ENCODE measurements at regions not wholly inside any gene's neighbourhood (a gene's known extent, or its start where the extent isn't known, plus 50 kb on each side); places are given as distances from the start of the nearest gene placed in this dataset.

GRCh38 chr12:13283867-13284266 lies 87.3 kb downstream of the EMP1 start:
- in situ Hi-C loops (cut with MboI; ENCODE audit: low pct_unique_long_range_greater_than_20kb, low sequenced_read_pairs, unreplicated experiment): no loop called here
- no peak for DNase-seq (ENCODE audit: low spot score)
- TF ChIP-seq, protein P1, sequence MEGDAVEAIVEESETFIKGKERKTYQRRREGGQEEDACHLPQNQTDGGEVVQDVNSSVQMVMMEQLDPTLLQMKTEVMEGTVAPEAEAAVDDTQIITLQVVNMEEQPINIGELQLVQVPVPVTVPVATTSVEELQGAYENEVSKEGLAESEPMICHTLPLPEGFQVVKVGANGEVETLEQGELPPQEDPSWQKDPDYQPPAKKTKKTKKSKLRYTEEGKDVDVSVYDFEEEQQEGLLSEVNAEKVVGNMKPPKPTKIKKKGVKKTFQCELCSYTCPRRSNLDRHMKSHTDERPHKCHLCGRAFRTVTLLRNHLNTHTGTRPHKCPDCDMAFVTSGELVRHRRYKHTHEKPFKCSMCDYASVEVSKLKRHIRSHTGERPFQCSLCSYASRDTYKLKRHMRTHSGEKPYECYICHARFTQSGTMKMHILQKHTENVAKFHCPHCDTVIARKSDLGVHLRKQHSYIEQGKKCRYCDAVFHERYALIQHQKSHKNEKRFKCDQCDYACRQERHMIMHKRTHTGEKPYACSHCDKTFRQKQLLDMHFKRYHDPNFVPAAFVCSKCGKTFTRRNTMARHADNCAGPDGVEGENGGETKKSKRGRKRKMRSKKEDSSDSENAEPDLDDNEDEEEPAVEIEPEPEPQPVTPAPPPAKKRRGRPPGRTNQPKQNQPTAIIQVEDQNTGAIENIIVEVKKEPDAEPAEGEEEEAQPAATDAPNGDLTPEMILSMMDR (IDR thresholded peaks at IDR 0.05; ENCODE audit: extremely low read depth, insufficient read depth, missing control alignments): no peak

DNA sequence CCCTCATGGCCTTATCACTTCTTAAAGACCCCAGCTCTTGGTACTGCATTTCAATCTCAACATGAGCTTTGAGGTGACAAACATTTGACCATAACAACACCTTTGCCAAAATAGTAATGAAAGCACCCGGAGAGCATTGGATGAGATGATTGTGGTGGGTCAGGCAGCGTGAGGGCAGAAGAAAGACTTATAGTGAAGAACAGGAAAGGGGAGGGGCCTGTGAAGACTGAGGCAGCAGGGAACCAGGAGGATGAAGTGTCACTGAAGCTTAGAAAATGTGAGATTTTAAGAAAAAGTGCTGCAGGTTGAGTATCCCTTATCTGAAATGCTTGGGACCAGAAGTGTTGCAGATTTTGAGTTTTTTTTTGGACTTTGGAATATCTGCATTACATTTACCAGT lies 86.3 kb downstream of the EMP1 start:
- in situ Hi-C loops (cut with MboI; ENCODE audit: low pct_unique_long_range_greater_than_20kb, low sequenced_read_pairs, unreplicated experiment): no loop called here
- TF ChIP-seq, protein P1 (IDR thresholded peaks at IDR 0.05; ENCODE audit: extremely low read depth, insufficient read depth, missing control alignments): no peak

DNA sequence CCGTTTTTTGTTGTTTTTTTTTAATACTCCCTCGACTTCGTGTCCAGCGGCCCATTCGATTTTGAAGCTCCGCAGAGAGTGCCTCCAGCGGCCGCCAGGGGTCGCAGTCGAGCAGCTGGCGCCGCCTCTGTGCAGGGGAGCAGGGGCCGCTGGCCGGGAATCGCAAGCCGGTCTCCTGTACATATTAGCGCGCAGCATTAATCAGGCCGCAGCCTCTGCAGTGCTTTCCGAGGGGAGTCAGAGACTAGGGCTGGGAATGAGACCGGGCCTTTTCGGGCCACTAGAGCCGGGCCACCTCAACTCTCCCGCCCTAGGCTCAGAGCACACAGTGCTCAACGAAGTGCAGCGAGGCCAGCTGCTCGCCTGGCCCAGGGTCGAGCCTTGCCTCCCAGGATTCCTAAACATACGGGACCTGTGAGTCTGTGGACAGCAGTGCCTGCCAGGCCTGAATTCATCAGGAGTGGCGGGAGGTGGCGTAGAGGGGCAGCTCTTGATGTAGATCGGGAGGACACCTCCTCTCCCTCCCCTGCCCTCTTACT lies 81.8 kb downstream of the EMP1 start:
- in situ Hi-C loops (cut with MboI; ENCODE audit: low pct_unique_long_range_greater_than_20kb, low sequenced_read_pairs, unreplicated experiment): no loop called here
- peak; percentile 71 for DNase-seq (ENCODE audit: low spot score)
- TF ChIP-seq, protein P1 (IDR thresholded peaks at IDR 0.05; ENCODE audit: extremely low read depth, insufficient read depth, missing control alignments): peak; percentile 88

More for the DNA sequence above, 86.3 kb downstream of the EMP1 start:
- no peak for DNase-seq (ENCODE audit: low spot score)

- TF ChIP-seq, protein P1 (IDR thresholded peaks at IDR 0.05; ENCODE audit: extremely low read depth, insufficient read depth, missing control alignments): no peak
- DNase-seq (ENCODE audit: low spot score): no peak
- in situ Hi-C loops (cut with MboI; ENCODE audit: low pct_unique_long_range_greater_than_20kb, low sequenced_read_pairs, unreplicated experiment): no loop called here
Observed at GRCh38 chr12:13277293-13277692, 80.8 kb downstream of the EMP1 start.

GRCh38 chr12:13275241-13276085 lies 78.9 kb downstream of the EMP1 start:
- DNase-seq (ENCODE audit: low spot score): no peak
- TF ChIP-seq, protein P1 (IDR thresholded peaks at IDR 0.05; ENCODE audit: extremely low read depth, insufficient read depth, missing control alignments): no peak
- in situ Hi-C loops (cut with MboI; ENCODE audit: low pct_unique_long_range_greater_than_20kb, low sequenced_read_pairs, unreplicated experiment): no loop called here

DNA sequence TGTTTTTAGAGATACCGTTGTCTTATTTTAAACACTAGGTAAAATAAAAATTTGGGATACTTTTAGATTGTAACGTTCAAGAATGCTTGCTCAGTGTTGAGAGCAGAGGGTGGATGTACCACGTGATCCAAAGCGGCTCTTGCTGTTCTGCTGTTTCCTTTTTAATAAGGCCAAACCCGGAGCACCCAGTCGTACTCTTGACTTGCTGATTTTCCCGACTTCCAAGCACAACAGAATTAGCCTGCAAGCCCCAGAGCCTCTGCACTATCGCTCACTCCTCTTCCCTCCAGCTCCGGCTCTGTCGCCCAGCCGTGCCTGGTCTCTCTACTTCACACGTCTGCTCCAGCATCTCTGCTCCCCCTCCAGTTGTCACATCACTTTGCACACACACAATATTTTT lies 77.3 kb downstream of the EMP1 start:
- TF ChIP-seq, protein P1 (IDR thresholded peaks at IDR 0.05; ENCODE audit: extremely low read depth, insufficient read depth, missing control alignments): no peak
- no peak for DNase-seq (ENCODE audit: low spot score)
- in situ Hi-C loops (cut with MboI; ENCODE audit: low pct_unique_long_range_greater_than_20kb, low sequenced_read_pairs, unreplicated experiment): no loop called here

Data from GM13977 (cell line).